ENCODE measurements at regions not wholly inside any gene's neighbourhood (a gene's known extent, or its start where the extent isn't known, plus 50 kb on each side); places are given as distances from the start of the nearest gene placed in this dataset.

DNA sequence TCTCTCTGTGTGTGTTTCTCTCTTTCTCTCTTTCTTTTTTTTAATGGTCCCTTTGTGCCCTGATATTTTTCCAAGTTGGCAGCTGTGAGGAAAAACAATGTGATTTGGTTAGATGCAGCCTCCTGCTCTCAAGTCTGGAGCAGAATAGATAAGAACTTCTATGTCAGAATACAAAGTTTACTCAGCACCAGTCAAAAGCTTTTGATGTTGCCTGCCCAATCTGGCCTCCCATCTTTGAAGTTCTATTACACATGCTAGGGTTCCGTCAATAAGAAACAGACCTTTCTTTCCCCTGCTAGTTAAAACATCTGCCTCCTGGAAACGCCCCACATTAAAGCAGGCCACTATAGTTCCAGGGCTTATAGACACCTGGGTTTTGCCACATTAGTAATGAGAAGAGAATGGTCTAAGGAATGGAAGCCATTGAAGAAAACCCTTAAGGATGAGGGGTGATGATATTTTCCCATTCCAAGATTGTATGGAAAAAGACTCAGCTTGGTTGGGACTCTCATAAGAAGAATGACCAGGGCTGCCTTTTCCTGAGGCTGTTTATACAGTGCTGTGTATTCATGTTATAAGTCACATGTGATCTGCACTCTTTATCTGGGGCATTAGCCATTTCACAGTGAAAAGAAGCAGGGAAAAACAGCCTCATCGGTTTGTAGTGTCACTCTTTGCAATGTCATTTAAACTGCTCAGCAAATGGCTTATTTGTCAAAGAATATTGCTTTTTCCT lies 414.7 kb upstream of the PROX1 start:
- DNase-seq (ENCODE audit: low read depth): no peak
- TF ChIP-seq, protein P1, sequence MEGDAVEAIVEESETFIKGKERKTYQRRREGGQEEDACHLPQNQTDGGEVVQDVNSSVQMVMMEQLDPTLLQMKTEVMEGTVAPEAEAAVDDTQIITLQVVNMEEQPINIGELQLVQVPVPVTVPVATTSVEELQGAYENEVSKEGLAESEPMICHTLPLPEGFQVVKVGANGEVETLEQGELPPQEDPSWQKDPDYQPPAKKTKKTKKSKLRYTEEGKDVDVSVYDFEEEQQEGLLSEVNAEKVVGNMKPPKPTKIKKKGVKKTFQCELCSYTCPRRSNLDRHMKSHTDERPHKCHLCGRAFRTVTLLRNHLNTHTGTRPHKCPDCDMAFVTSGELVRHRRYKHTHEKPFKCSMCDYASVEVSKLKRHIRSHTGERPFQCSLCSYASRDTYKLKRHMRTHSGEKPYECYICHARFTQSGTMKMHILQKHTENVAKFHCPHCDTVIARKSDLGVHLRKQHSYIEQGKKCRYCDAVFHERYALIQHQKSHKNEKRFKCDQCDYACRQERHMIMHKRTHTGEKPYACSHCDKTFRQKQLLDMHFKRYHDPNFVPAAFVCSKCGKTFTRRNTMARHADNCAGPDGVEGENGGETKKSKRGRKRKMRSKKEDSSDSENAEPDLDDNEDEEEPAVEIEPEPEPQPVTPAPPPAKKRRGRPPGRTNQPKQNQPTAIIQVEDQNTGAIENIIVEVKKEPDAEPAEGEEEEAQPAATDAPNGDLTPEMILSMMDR (conservative IDR thresholded peaks at IDR 0.05; ENCODE audit: low read length): no peak
- no peak overlapping the region for H3K4me3 ChIP-seq (ENCODE audit: low read length)

DNA sequence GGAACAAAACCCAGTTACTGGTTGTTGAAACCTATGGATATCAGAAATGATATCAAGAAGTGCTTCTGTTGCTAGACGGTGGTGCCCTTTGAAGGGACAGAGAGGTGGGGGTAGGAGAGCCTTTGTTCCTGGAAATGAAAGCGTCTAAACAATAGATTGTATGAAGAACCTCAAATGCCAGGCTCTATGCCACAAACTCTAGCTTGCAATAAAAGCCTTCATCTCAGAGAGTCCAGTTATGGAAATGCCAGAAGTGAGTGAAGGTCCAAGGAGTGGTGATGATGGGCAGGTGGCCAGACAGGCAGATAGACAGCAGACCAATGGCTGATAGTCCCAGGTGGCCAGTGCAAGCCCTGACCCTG lies 414.1 kb upstream of the PROX1 start:
- no peak for DNase-seq (ENCODE audit: low read depth)
- TF ChIP-seq, protein P1 (conservative IDR thresholded peaks at IDR 0.05; ENCODE audit: low read length): no peak
- no peak overlapping the region for H3K4me3 ChIP-seq (ENCODE audit: low read length)

DNA sequence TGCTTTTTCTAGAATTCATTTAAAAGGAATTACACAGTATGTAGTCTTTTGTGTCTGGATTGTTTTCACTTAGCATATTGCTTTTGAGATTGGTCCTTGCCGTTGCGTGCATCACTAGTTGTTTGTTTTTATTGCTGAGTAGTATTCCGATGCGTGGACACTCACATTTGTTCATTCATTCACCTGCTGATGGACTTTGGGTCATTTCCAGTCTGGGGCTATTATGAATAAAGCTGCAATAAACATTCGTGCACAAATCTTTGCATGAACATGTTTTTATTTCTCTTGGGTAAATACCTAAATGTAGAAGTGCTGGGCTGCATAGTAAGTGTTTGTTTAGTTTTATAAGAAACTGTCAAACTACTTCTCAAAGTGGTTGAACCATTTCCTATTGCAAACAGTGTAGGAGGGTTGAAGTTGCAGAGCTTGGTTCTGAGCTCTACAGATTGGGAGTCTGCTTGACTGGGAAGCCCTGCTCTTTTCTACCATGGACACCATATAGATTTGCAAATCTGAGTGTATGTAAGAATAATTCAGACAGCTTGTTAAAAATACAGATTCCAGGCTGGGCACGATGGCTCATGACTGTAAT lies 404.7 kb upstream of the PROX1 start:
- TF ChIP-seq, protein P1 (conservative IDR thresholded peaks at IDR 0.05; ENCODE audit: low read length): no peak
- no peak for DNase-seq (ENCODE audit: low read depth)
- H3K4me3 ChIP-seq (ENCODE audit: low read length): no peak overlapping the region

DNA sequence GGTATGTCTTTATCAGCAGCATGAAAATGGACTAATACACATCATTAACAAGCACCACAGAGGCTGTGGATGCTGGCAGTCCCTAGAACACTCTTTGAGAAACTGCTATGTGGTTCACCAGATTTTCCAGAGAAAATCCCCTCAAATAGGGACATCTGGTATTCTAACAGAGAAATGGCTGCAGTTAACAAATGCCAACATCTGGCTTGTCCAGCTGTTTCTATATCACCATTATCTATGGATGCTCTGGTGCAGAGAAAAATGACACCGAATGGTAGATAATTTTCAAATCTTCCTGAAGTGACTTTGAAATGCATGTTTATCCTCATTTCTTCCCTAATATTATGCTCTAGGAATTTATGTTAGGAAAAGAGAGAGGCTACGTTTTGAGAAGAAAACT lies 403.5 kb upstream of the PROX1 start:
- TF ChIP-seq, protein P1 (conservative IDR thresholded peaks at IDR 0.05; ENCODE audit: low read length): no peak
- H3K4me3 ChIP-seq (ENCODE audit: low read length): no peak overlapping the region
- DNase-seq (ENCODE audit: low read depth): no peak

DNA sequence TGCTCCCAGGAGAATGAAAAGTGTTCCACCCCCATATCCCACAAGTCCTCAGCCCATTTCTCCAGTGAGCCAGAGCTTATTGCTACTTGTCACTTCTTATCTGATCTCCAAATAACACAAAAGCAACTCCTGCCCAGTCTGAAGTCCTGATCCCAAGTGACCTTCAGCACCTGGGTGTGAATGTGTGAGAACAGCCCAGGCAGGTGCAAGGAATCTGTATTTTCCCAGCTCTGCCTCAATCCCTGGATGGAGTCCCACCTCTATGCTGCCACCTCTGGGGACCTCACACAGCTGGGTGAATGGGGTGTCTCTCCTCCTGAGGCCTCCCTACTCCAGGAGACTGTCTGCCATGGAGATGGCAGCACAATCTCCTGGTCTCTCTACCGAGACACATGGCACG lies 402.4 kb upstream of the PROX1 start:
- TF ChIP-seq, protein P1 (conservative IDR thresholded peaks at IDR 0.05; ENCODE audit: low read length): no peak
- DNase-seq (ENCODE audit: low read depth): no peak
- H3K4me3 ChIP-seq (ENCODE audit: low read length): no peak overlapping the region

DNA sequence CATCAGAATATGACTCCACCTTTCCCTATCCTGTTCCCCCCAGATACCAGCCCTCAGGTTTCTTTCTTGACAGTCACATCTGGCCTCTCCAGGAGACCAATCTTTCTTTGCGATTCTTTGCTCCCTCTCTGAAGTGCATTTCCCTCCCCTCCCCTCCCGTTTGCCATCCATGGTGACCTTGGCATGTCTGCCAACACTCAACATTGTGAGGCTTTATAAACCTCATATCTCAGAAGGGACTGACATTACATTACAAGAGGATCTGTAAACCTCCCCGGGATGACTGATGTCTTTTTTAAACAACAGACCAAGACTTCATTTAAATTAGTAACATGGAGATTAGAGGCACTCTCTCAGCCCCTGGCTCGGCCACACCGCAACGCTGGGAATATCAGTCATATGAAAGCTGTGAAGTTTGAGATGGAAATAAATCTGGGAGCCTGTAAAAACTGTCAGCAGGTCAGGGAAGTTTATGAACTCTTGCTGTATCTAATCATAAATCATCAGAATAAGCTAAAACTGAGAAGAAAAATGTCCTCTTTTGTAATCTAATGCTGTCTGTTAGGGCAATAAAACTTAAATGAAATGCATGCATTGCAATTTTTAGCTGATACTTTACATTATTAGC lies 401.7 kb upstream of the PROX1 start:
- no peak for DNase-seq (ENCODE audit: low read depth)
- H3K4me3 ChIP-seq (ENCODE audit: low read length): no peak overlapping the region
- TF ChIP-seq, protein P1 (conservative IDR thresholded peaks at IDR 0.05; ENCODE audit: low read length): no peak

DNA sequence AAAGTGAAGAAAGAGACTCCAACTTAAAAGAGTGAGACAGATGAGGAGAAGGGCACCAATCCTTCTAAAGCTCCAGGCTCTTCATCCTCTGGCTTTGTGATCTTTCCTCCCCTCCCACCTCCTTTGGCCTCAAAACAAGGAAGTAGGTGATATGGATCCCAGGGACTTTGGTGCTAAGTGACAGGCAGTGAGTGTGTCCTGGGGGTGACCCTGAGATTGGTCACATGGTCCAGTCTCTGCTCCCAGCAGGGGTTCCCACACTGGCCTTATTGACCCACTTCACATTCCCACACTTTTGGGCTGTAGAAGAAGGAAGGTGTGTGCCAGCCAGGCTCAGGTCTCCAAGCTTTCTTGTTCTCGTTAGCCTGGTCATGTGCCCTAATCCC lies 401.2 kb upstream of the PROX1 start:
- H3K4me3 ChIP-seq (ENCODE audit: low read length): no peak overlapping the region
- no peak for DNase-seq (ENCODE audit: low read depth)
- TF ChIP-seq, protein P1 (conservative IDR thresholded peaks at IDR 0.05; ENCODE audit: low read length): no peak
